HCEC 1CT (cell line): ENCODE measurements at regions not wholly inside any gene's neighbourhood (a gene's known extent, or its start where the extent isn't known, plus 50 kb on each side); places are given as distances from the start of the nearest gene placed in this dataset.

Experiments
- DNase-seq: peaks from one replicate; pipeline ENCODE4 v3.0.0-alpha.2; 2017

DNA sequence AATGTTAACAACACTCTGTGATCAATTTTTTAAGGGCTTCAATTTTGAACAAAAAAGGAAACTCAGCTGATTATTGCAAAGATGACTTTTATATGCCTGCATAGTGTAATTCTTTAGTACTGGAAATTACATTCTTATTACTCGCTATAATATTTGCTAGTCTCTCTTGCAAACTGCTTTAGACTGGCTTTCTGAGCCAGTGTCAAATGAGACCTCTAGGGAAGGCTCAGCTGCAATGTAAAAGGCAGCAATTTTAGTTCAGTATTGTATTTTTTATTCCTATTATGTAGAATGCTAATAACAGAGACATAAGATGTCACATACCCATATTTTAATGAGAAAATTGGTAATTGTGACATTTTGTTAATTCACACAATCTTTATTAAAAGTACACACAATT lies 338.1 kb upstream of the LYPLAL1 start:
- no peak for DNase-seq

DNA sequence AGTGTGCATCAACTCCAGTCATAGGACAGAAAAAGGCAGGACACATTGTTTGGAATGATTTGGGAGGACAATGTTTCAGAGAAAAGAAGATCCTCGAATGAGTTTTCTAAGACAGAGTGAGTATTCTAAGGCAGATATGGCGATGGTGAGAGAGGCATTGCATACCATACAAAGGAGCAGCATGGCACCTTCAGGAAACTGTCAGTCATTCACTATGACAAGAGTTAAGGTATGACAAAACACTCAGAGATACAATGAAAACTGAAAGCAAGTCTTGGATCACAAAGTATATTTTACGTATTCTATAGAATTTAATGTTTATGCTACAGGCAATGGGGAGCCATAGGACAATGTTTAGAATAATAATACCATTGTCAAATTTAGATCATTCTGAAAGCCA lies 337.4 kb upstream of the LYPLAL1 start:
- DNase-seq, result no peak

DNA sequence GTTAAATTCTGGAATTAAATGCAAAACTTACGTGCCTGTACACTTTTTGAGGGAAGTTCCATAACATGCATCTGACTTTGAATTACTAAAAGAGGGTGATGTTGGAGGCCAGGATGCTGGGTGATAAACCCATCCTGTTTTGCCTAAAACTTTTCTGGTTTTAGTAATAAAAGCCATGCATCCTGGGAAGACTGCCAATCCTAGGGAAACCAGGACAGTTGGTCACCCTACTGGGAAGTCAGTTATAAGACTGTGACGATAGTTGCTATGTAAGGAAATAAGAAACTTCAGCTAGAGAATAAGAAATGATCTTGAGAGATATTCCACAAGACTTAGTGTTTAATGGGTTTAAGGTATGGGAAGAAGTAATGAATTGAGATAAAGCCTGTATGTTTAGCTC lies 336.6 kb upstream of the LYPLAL1 start:
- DNase-seq, result no peak

DNA sequence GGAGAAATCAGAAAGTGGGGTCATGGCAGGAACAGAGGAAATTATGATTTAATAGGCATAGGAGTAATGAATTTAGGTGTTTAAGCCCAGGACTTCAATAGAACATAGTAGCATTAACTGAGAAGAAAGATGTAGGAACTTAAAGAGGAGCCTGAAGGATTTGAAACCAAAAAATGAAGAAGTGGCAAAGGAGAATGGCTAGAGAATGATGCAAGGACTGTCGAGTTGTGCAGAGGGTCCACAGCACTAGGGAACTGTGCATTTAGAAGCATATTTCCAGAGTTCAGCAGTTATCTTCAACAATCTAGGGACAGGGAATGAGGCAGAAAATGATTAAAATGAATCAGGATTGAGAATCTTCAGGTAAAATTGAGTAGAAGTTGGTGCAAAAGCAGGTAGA lies 328.1 kb upstream of the LYPLAL1 start:
- no peak for DNase-seq

DNA sequence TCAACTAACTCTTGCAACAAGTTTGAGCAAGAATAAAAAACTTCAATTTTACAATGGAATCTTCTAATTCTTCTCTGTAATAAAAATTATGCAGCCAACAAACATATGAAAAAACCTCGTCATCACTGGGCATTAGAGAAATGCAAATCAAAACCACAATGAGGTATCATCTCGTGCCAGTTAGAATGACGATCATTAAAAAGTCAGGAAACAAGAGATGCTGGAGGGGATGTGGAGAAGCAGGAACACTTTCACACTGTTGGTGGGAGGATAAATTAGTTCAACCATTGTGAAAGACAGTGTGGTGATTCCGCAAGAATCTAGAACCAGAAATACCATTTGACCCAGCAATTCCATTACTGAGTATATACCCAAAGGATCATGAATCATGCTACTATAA lies 327.5 kb upstream of the LYPLAL1 start:
- DNase-seq, result no peak

DNA sequence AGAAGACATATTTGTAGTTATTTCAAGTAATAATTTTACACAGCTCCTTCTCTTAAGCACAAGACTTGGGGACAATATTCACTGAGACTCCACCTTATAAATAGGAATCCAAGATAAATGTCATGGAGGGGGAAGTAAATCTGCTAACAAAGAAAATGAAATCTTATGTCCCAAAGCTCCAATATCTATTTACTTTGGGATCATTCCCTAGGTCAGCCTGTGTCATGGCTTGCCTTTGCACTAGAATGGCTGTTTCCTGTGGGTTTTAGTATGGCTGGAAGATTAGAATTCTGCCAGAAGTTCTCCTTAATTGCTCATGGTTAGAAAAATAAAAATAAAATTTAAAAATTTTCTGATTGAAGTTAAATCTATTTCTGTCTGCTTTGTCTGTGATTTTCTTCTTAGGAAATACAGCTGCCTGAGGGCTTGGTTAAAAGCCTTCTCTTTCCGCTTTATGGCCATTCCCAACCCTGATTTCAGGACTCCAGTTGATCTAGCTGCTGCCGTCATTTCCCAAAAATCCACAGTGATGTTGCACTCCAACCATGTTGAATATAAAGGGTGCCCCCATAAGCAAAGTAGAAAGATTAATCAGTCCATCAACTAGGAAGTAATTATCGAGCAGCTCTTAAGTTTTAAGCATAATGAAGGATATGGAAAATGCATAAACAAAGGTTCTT lies 326.4 kb upstream of the LYPLAL1 start:
- DNase-seq, result no peak

DNA sequence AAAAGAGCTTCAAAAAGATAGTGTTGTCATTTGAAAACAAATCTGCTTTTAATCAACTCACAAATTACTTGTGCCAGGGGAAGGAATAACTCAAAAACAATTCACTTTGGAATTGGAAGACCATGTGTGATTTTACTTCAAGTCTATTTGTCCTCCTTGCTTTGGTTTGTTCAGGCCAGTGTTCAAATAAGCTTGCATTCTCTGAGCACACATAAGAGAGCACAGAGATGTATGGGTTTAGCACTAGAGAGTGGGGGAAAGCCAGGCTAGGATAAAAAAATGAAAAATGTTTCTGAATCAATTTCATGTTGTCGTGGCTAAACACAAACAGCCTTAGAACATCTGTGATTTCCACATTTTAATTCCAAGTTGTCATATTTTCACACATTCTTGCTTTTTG lies 325.7 kb upstream of the LYPLAL1 start:
- DNase-seq, result no peak

DNA sequence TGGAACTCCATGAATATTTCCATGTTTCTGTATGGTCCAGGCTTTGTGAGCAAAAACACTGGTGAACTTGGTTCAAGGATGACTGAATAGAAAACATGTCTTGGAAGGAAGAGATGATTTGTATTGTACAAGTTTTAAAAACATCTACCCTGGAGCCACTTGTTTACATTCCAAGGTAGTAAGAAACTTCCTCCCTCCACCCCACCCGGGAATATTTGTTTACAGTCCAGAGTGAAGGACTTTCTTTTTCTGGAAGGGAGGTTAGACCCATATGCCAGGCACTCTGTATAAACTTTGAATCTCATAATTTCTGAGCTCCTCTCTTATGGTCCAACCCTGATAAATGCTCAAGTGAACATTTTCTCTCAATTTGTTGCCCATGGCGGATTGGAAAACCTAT lies 323.3 kb upstream of the LYPLAL1 start:
- DNase-seq, result peak; percentile 76

DNA sequence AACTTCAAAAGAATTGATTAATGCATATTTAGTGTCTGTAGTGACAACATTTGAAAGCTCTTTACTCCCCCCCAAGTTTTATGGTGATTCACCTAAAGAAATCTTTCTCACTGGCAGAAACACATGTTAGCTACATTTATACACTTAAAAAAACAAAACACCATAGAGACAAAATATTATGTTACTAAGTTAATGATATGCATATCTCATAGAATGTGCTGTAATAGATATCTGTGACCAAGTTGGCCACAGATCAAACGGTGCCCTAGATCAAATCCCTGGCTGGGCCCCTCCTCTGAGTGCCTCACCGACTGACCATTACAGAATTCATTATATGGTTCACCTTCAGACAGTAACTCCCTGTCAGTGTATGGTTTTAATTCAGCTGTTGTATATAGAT lies 322.1 kb upstream of the LYPLAL1 start:
- peak; percentile 39 for DNase-seq

DNA sequence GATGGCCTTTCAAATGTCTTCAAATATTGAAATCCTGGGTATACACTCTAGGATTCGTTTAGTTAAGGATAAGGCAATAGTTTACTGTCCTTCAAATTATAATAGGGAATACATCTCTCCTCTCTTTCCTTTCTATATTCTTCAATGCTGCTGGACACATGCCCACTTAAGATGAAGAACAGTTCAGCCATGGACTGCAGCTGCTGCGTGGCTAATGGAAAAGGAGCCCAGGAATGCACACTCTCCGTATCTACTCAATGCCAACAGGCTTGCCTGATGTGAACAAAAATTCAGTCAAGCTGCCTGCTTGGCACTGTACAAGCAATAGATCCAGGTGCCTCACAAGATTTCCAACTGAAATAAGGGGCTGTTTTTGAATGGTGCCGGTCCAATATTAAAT lies 321.2 kb upstream of the LYPLAL1 start:
- DNase-seq, result no peak

DNA sequence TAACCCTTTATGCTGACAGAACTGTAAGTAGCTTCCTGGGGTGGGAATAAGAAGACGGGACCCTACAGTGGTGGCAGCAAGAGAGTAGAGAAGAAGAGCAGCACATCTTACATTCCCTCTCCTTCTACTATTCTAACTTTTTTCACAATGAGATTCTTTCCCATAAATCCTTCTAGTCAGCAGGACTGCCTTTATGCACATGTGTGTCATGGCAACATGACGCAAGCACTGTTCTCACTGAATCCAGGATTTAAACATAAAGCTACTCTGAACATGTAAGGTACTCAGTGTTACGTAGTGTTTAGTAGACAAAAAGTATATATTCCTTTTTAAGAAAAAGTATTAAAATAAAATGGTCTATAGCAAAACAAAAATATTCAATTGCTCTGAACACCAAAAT lies 309.7 kb upstream of the LYPLAL1 start:
- peak; percentile 20 for DNase-seq

DNA sequence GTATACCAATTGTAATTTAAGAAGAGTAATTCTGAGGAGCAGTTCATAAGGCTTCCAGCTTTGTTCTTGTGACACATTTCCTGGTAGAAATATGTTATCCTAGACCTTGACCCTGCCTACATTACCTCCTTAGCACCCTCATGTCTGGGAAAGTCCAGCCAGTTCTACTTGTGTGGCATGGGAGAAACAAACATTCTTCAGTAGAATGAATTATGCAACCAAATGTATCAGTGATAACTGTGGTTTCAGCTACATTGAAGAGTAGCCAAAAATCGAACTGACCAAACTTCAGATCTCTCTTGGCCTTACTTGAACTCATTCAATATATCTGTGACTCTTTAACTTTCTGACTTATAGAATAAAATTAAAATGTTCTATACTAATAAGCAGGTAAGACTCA lies 308.1 kb upstream of the LYPLAL1 start:
- peak; percentile 56 for DNase-seq

DNA sequence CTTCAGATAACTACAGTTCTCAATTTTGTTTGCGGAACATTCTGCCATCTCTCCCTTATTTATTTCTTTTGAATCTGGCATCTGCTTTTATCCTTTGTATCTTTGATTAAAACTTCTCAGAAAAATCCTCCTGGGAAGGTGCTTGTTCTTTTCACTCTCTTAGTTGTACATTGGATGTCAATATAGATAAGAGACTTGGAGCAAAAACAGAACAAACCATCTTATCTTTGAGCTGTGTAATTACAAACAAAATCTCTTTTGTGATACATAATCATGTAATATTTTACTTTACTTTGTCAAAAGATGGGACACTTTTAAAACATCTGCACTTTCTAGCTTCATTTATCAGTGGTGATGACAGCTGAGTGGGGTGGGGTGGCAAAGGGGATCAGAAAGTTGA lies 307.2 kb upstream of the LYPLAL1 start:
- DNase-seq, result no peak

DNA sequence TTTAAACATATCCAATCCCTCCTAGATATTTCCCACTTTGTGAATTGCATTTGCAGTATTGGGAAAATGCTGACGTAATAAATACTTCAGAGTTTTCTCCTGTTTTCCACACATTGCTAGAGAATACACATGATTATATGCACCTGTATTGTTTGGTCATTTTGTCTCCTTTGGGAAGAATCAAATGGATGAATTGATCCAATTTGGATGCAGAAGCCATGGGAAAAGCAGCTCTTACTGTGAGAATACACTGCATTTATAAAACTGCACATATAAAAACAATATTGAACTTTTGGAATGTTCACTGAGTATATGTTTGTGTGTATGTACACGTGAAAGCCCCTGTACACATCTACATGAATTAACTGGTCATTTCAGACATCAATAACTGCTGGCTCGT lies 306.6 kb upstream of the LYPLAL1 start:
- DNase-seq, result no peak

DNA sequence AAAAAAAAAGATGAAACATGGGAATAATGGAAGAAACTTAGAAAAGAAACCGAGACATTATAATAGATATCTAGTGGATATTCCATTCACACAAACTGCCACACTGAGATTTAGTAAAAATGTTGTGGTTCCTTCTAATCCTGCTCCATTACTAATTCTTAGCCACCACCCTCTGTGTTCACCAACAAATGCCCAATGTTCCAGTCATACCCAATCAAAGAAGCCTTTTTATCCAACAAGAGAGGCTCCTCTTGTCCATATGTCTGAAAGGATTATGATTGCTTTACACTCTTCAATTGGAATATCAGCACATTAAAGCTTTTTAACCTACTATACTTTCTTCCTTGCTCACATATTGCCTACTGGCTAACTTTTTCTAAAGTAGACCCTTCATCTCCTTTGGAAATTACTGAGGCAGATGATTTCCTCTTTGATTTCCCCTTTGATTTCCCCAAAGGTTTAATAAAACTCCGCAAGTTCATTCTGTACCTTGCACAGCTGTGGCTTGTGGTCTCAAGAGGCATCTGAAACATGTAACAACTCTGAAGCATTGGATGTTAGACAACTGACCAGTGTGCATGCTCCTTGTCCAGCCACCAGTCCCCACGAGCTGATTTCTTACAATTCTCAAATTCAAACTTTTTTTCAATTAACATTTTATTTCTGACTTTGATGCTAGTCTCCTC lies 305.6 kb upstream of the LYPLAL1 start:
- DNase-seq, result no peak

DNA sequence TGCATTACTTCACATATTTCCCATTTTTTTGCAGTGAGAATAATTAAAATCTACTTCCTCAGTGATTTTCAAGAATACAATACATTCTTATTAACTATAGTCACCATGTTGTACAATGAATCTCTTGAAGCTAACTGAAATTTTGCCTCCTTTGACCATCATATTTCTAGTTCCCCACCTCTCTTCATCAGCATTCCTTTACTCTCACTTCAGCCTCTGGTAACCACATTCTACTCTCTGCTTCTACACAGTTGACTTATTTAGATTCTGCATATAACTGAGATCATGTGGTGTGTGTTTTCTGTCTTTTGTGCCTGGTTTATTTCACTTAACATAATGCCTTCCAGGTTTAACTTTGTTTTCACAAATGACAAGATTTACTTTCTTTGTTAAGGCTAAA lies 304.4 kb upstream of the LYPLAL1 start:
- no peak for DNase-seq

DNA sequence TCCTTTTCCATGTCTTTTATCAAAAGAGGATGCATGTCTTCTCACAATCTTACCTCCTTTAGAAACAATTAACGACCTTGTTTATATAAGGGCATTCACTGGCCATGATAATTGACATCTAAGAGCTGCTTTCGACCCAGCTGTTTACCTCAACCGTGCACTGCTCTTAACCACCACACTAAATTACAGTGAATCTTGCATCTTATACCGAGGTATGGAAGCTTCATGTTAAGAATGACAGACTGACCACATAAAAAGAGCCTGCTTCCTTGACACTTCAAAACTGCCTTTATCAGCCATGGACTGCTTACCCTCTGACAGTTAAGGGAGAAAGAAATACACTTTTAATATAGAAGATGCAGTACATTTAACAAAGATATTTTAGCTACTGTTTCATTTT lies 301.7 kb upstream of the LYPLAL1 start:
- no peak for DNase-seq

DNA sequence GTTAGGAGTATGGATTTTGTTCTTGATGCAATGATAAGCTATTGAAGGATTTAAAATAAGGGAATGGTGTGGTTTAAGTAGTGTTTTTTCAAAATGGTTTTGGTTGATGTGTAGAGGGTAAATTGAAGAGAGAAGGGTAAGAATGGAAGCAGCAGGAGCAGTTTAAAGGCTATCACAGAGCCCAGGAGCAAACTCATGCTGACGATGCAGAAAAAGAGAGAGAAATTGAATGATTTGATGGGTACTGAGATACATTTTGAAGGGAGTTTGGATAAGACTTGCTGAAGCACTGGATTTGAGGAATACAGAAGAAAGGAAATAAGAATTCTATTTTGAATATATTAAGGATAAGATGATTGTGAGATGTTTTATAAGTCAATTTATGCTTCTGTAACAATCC lies 300.8 kb upstream of the LYPLAL1 start:
- no peak for DNase-seq

DNA sequence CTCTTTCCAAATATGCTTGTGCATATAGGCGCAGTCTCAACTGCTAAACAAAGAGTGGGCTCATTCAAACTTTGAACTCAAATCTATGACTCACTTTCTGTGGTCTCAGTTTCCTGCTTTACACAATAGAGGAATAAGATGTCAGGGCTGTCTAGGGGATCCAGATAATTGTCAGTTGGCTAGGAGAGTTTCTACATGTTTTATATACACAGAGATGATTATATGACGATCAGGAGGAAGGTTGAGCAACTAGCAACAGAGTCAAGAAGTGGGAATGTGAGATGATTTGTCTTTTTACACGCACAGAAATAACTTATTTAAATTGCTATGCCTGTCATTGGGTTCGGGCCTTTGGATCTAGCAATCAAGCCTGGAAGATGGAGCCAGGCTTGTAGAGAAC lies 299.4 kb upstream of the LYPLAL1 start:
- DNase-seq, result peak; percentile 74

DNA sequence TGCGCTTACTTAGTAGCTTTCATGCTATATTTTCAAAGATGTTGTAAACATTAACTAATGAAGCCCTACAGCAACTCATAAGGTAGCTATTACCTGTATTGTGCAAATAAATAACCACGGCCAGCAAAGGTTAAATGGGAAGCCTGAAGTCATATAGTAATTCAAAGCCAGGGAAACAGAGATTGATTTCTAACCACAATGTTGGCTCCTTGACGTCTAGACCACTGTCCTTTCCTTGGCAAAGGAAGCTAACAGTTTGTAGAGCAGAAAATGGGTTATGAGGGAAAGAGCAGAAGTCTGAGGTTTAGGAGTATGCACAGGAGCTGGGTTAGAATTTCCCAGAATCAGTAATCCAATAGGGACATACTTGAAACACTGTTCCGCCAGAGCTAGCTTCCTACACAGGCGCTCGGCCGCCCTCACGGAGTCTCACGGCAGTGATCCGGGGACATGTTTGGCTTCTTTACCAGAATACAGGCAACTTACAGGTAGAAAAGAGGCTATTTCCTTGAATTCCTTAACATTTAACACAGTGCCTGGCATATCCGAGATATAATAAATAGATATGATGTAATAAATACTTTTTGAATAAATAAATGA lies 298.8 kb upstream of the LYPLAL1 start:
- no peak for DNase-seq

DNA sequence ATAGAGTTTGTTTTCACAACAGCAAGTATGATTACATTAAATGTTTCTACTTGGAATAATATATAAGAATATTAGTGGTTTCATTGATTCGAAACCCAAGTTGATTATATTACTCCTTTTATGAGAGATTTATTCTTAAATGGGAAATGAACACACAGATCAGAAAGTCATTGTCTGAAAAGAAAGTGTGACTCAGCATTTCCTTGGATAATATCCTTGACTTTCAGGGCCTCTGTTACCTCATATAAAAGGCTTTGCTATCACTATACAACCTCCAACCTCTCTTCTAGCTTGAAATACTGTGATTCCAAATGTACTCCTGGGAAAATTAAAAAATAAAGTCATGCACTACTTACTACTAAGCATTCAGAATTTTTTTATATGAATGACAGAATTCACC lies 295.3 kb upstream of the LYPLAL1 start:
- peak; percentile 43 for DNase-seq

DNA sequence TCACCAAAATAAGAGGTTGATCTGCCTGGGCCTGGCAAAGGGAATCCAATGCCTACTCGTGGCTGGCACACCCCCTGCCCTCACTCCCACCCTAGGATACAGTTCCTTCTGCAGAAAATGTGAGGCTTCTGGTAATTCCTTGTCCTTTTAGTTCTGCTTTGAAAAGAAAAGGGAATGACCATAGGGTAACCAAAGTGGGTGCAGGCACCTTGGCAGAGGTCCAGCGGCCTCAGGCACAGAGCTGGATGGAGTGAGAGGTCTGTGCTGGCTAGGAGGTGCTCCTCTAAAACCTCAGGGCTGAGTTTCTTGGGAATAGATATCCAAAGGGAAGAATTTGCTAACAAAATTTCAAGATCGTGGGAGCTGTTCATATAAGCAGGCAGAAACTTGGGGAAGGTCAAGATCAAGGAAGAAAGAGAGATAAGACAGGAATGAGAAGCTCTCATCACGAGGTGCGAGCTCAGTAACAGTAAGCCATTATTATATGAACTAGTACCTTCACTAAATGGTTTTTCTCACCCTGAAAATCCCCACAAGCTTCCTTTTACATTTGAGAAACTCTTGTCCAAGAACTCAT lies 293.1 kb upstream of the LYPLAL1 start:
- DNase-seq, result no peak

DNA sequence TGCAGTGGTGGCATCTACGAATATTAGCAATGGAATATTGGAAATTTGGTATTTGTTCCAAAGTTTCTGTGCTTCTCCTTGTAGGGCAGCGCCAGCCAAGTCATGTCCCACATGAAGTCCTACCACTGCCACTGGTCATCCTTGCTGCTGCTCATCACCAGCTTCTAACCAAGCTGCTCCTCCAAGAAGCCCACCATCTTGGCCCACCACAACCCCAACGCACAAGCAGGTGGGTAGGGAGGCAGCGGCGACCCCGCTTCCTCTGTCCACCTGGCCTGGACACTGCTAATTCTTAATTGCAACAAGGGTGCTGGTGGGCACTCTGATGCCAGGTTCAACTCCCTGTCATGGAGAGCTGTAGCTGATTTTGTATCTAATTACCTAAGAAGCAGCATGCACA lies 291.2 kb upstream of the LYPLAL1 start:
- no peak for DNase-seq
